ENCODE measurements at regions not wholly inside any gene's neighbourhood (a gene's known extent, or its start where the extent isn't known, plus 50 kb on each side); places are given as distances from the start of the nearest gene placed in this dataset.

GRCh38 chr9:107949061-107949460 lies 459.5 kb upstream of the KLF4 start:
- ATAC-seq: no peak
- Histone ChIP-seq H3K27ac (ENCODE audit: extremely low read length, insufficient read depth, low read length) (no peak overlapping the region), H3K4me1 (ENCODE audit: insufficient read depth, low read length) (peaks cover 10% of the 10 kb centered on the region), H3K36me3 (replicated peaks in 1 of 2; ENCODE audit: control insufficient read depth in 1 of 2, insufficient read depth in 2 of 2, low read length in 2 of 2) (no peaks in the 10 kb centered on the region), H3K9ac (ENCODE audit: insufficient read depth, low read depth, low read length) (no peak overlapping the region), H3K4me3 (replicated peaks in 1 of 3; ENCODE audit: insufficient read depth in 1 of 3, low read depth in 2 of 3, low read length in 3 of 3) (no peak overlapping the region), H3K9me3 (ENCODE audit: low read length) (peaks cover 5% of the 10 kb centered on the region; the same call in 1 of the 2 replicates), H2AFZ (ENCODE audit: low read length) (no peak overlapping the region), H3K4me2 (ENCODE audit: low read depth, low read length) (no peak overlapping the region), H3K27me3 (ENCODE audit: control insufficient read depth in 1 of 2, insufficient read depth in 2 of 2, low read length in 2 of 2) (no peaks in the 10 kb centered on the region), H3K79me2 (ENCODE audit: insufficient read depth, low read length) (no peaks in the 10 kb centered on the region), H4K20me1 (ENCODE audit: insufficient read depth, low read length) (no peaks in the 10 kb centered on the region)
- no peak for DNase-seq (ENCODE audit: low spot score)
- ChIA-PET CTCF (ENCODE audit: low intra/inter-chr PET ratio, low total read pairs) (no interaction called here), POLR2A (no interaction called here)
- no peak for FAIRE-seq
- intact Hi-C loops (cut with micrococcal nuclease; ENCODE audit: unreplicated experiment) (no loop called here), in situ Hi-C loops (cut with HindIII; ENCODE audit: extremely low pct_ligation_motif_present, low pct_unique_long_range_greater_than_20kb) (no loop called here)
- BruUV-seq (replicated peaks): no TSS peak
- TF ChIP-seq ZBTB49 (CRISPR knock-in tag; IDR thresholded peaks at IDR 0.05; ENCODE audit: borderline replicate concordance): no peak
- peak; percentile 14; the same call in 1 of the 2 replicates for TF ChIP-seq CEBPB (IDR thresholded peaks at IDR 0.05; ENCODE audit: borderline replicate concordance, low read depth, low read length)
- WGBS (ENCODE audit: low lambda C conversion rate): 58% methylated on average over 4 of the region's 4 CpGs

GRCh38 chr9:107948601-107949000 lies 459.0 kb upstream of the KLF4 start:
- CTCF ChIA-PET (ENCODE audit: low intra/inter-chr PET ratio, low total read pairs): no interaction called here
- no peaks in the 10 kb centered on the region for H4K20me1 ChIP-seq (ENCODE audit: insufficient read depth, low read length)
- no peak overlapping the region for H3K27ac ChIP-seq (ENCODE audit: extremely low read length, insufficient read depth, low read length)
- no peaks in the 10 kb centered on the region for H3K36me3 ChIP-seq (replicated peaks in 1 of 2; ENCODE audit: control insufficient read depth in 1 of 2, insufficient read depth in 2 of 2, low read length in 2 of 2)
- in situ Hi-C loops (cut with HindIII; ENCODE audit: extremely low pct_ligation_motif_present, low pct_unique_long_range_greater_than_20kb): no loop called here
- BruUV-seq (replicated peaks): no TSS peak
- H2AFZ ChIP-seq (ENCODE audit: low read length): no peak overlapping the region
- H3K79me2 ChIP-seq (ENCODE audit: insufficient read depth, low read length): no peaks in the 10 kb centered on the region
- POLR2A ChIA-PET: no interaction called here
- no peaks in the 10 kb centered on the region for H3K27me3 ChIP-seq (ENCODE audit: control insufficient read depth in 1 of 2, insufficient read depth in 2 of 2, low read length in 2 of 2)
- no peak for TF ChIP-seq NFE2 (CRISPR knock-in tag; IDR thresholded peaks at IDR 0.05)
- no peak for TF ChIP-seq ZNF276 (CRISPR knock-in tag; IDR thresholded peaks at IDR 0.05; ENCODE audit: low read depth)
- TF ChIP-seq SIN3A (IDR thresholded peaks at IDR 0.05; ENCODE audit: borderline replicate concordance, low read depth, low read length): no peak
- no peak for TF ChIP-seq ZMYM3 (CRISPR knock-in tag; IDR thresholded peaks at IDR 0.05)
- no peak for TF ChIP-seq ZNF274 (CRISPR knock-in tag; IDR thresholded peaks at IDR 0.05)
- no peak for TF ChIP-seq ZNF281 (CRISPR knock-in tag; IDR thresholded peaks at IDR 0.05; ENCODE audit: borderline replicate concordance)
- TF ChIP-seq ZIK1 (CRISPR knock-in tag; IDR thresholded peaks at IDR 0.05; ENCODE audit: borderline replicate concordance, low read depth): no peak
- H3K9ac ChIP-seq (ENCODE audit: insufficient read depth, low read depth, low read length): no peak overlapping the region
- no peak overlapping the region for H3K4me2 ChIP-seq (ENCODE audit: low read depth, low read length)
- H3K9me3 ChIP-seq (ENCODE audit: low read length): peaks cover 5% of the 10 kb centered on the region; the same call in 1 of the 2 replicates
- DNase-seq (ENCODE audit: low spot score) (no peak), FAIRE-seq (no peak), ATAC-seq (no peak)
- H3K4me3 ChIP-seq (replicated peaks in 1 of 3; ENCODE audit: insufficient read depth in 1 of 3, low read depth in 2 of 3, low read length in 3 of 3): no peak overlapping the region
- peaks cover 5% of the 10 kb centered on the region for H3K4me1 ChIP-seq (ENCODE audit: insufficient read depth, low read length)
- intact Hi-C loops (cut with micrococcal nuclease; ENCODE audit: unreplicated experiment): no loop called here
- WGBS (ENCODE audit: low lambda C conversion rate): 16% methylated on average over 2 of the region's 2 CpGs

All from HepG2 (cell line).